IMR-90 (cell line): ENCODE measurements at regions not wholly inside any gene's neighbourhood (a gene's known extent, or its start where the extent isn't known, plus 50 kb on each side); places are given as distances from the start of the nearest gene placed in this dataset.

Experiments
- CTCF ChIP-seq: conservative IDR thresholded peaks from 2 replicates; pipeline ENCODE4 v1.5.1; 2012; ENCODE audit warnings: mild to moderate bottlenecking, low read depth, low read length, improper control_type of control experiment
- POLR2A ChIP-seq: IDR thresholded peaks from 2 replicates; pipeline ENCODE4 v1.6.1; 2012; ENCODE audit warnings: mild to moderate bottlenecking, low read depth, low read length
- RAD21 ChIP-seq: IDR thresholded peaks from 2 replicates; pipeline ENCODE4 v1.6.1; 2012; ENCODE audit warnings: low read length, improper control_type of control experiment

DNA sequence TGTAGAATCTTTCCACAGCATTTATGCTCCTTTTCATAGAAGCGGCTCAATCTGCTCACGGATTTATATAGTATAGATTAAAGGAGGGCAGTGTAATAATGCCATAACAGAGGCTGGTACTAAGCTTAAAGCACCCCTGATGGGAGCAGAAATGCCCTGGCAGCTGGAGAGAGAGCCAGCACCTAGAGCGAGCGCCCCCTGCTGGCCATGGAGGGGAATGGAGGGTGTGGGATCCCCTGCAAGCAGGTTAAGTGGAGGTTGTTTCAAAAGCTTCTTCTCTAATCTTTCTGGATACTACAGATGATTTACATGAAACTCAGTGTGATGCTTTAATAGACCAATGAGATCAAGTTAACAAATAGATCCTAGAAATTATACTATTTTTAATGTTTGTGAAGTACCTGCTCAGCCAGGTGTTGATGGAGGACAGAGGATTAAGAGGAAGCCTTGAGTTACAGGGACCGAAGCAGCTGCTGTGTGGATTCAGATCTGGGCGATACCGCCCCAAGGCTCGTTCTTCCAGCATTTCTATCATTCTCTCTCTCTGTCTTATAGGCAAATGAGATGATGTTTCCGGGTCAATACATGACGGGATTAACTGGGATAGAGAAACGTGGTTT lies 1519.3 kb upstream of the TMEM132C start:
- TF ChIP-seq POLR2A (no peak), CTCF (no peak), RAD21 (no peak)
